ENCODE measurements at regions not wholly inside any gene's neighbourhood (a gene's known extent, or its start where the extent isn't known, plus 50 kb on each side); places are given as distances from the start of the nearest gene placed in this dataset.
"Not testable (repeated sequence)": the region's sequence is repeated elsewhere in the genome, so short reads cannot be mapped to it uniquely, and the experiment has no call there.

- TF ChIP-seq, protein P1, sequence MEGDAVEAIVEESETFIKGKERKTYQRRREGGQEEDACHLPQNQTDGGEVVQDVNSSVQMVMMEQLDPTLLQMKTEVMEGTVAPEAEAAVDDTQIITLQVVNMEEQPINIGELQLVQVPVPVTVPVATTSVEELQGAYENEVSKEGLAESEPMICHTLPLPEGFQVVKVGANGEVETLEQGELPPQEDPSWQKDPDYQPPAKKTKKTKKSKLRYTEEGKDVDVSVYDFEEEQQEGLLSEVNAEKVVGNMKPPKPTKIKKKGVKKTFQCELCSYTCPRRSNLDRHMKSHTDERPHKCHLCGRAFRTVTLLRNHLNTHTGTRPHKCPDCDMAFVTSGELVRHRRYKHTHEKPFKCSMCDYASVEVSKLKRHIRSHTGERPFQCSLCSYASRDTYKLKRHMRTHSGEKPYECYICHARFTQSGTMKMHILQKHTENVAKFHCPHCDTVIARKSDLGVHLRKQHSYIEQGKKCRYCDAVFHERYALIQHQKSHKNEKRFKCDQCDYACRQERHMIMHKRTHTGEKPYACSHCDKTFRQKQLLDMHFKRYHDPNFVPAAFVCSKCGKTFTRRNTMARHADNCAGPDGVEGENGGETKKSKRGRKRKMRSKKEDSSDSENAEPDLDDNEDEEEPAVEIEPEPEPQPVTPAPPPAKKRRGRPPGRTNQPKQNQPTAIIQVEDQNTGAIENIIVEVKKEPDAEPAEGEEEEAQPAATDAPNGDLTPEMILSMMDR (IDR thresholded peaks at IDR 0.05; ENCODE audit: low read length), result peak; percentile 35
- not testable (repeated sequence) for TF ChIP-seq EZH2 (IDR thresholded peaks at IDR 0.05; ENCODE audit: borderline replicate concordance, low read length)
Measured at GRCh38 chr6:137559521-137560183, 65.5 kb upstream of the OLIG3 start.

Measured in OCI-LY1 (cell line).